ENCODE measurements at regions not wholly inside any gene's neighbourhood (a gene's known extent, or its start where the extent isn't known, plus 50 kb on each side); places are given as distances from the start of the nearest gene placed in this dataset.

DNA sequence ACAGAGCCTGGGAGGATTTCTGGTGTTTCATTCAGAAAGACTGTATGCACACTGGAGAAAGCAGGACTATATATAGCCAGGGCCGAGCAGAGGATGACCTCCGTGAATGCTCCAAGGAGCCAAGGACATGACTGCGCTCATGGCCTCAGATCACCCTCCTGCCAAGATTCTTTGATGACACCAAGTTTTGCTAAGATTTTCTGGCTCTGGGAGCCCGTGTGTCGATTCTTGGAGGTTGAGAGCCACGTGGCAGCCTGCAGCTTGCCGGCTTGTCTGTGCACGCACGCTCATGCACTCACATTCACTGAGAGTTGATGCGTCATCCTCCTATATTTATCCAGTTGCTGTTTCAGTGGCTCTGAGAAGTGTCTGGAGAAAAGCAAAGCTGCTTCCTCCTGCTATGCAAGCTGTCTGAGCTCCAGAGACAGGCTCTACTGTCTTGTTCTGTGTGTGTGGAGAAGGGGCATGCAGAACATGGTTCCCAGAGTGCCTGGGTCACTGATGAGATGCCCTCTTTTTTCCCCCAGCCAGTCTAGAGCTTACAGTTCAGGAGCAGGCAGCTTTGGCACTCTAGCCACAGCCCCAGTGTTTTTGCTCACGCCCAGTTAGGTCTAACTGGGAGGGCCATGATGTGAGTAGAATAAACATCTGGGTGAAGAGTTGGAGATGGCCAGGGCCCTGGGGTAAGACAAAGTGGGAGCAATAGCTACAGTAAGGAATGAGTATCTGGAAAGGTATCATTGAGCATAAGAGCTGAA is 64.9 kb upstream of the SCOC start:
- TF ChIP-seq EZH2 (IDR thresholded peaks at IDR 0.05) (no peak), POLR2AphosphoS5 (IDR thresholded peaks at IDR 0.05; ENCODE audit: borderline replicate concordance, low read depth, low read length) (no peak), FOXP2 (optimal IDR thresholded peaks at IDR 0.05; ENCODE audit: control extremely low read depth, extremely low read length, insufficient read depth) (no peak)

Measured in SK-N-MC (cell line).